Tibial nerve (tissue), 4 donors: ENCODE measurements at regions not wholly inside any gene's neighbourhood (a gene's known extent, or its start where the extent isn't known, plus 50 kb on each side); places are given as distances from the start of the nearest gene placed in this dataset.

Source experiments
- DNase-seq, 2 donors: peaks; one replicate each; pipeline ENCODE4 v3.0.0-alpha.2; 2019; ENCODE audit warnings: low spot score in 2 of 2
- H3K27ac ChIP-seq, 4 donors: fragments of 200-600 bp; sonication (generic) in 3 of 4; one replicate each; pipeline ENCODE4 v1.5.1; 2017 to 2019; ENCODE audit warnings: mild to moderate bottlenecking in 1 of 4
- H3K27me3 ChIP-seq, 2 donors: fragments of 200-600 bp; sonication (generic) in 1 of 2; one replicate each; pipeline versions ENCODE4 v1.5.1 to v1.6.0; 2017 to 2019
- H3K36me3 ChIP-seq, 3 donors: fragments of 200-600 bp; sonication (generic); one replicate each; pipeline ENCODE4 v1.5.1; 2018 to 2019
- H3K4me1 ChIP-seq, 4 donors: fragments of 200-600 bp; sonication (generic) in 3 of 4; one replicate each; pipeline ENCODE4 v1.5.1; 2017 to 2019
- H3K4me3 ChIP-seq, 4 donors: fragments of 200-600 bp; sonication (generic) in 3 of 4; one replicate each; pipeline ENCODE4 v1.5.1; 2017 to 2019; ENCODE audit warnings: mild to moderate bottlenecking in 1 of 4, moderate library complexity in 1 of 4
- H3K9me3 ChIP-seq, 4 donors: fragments of 200-600 bp; sonication (generic) in 3 of 4; one replicate each; pipeline ENCODE4 v1.5.1; 2017 to 2019
- EP300 ChIP-seq, 2 donors: sonication (generic); formaldehyde crosslinking; IDR thresholded peaks; one replicate each; pipeline ENCODE4 v1.6.1; 2017; ENCODE audit warnings: antibody characterized with exemption in 2 of 2, mild to moderate bottlenecking in 1 of 2
- POLR2A ChIP-seq, 2 donors: fragments of 450-650 bp; IDR thresholded peaks; one replicate each; pipeline ENCODE4 v1.6.1; 2017; ENCODE audit warnings: antibody characterized with exemption in 2 of 2, mild to moderate bottlenecking in 2 of 2, moderate library complexity in 2 of 2
- WGBS, 2 donors: methylation state at CpG; one replicate each; pipeline ENCODE4 v1.1.5; 2018; 5-methylcytosine and 5-hydroxymethylcytosine counted together
- TF ChIP-seq, protein P1 (sequence below), 5 experiments: fragments of 200-600 bp in 3 of 5; fragments of 450-650 bp in 2 of 5; sonication (generic) in 3 of 5; IDR thresholded peaks; one replicate each; pipeline ENCODE4 v1.5.1; 2016 to 2019; ENCODE audit warnings: antibody characterized with exemption in 5 of 5, mild to moderate bottlenecking in 3 of 5, moderate library complexity in 2 of 5

DNA sequence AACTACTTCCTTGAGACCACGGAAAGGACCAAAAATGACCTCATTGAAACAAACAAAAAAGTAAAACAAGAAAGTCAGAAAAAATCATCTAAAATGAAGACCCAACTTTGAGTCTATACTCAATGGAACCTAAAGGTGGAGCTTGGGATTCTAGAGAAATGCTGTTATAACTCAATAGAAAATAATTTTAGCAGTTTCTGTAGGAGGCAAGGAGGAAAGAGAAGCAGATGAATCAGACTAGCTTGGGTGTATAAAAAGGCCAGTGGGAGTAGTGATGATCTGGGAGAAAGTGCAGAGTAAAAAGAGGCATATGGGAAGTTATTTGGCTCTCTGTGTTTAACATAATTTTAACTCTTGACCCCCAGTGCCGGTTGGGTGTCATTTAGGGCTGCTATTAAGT is 94.4 kb downstream of the TMCO5A start:
- no peaks in the 10 kb centered on the region for H3K4me1 ChIP-seq
- DNase-seq = no peak
- WGBS, 2 donors = 21 to 34% methylated on average over 2 of the region's 2 CpGs
- H3K9me3 ChIP-seq = peaks cover 0 to 3% (median 0%) of the 10 kb centered on the region in 4 donors
- no peak overlapping the region for H3K4me3 ChIP-seq
- H3K27me3 ChIP-seq = no peaks in the 10 kb centered on the region
- no peak overlapping the region for H3K27ac ChIP-seq
- H3K36me3 ChIP-seq = no peaks in the 10 kb centered on the region
- TF ChIP-seq POLR2A (IDR thresholded peaks at IDR 0.05) (no peak), EP300 (IDR thresholded peaks at IDR 0.05) (no peak)
- TF ChIP-seq, protein P1, sequence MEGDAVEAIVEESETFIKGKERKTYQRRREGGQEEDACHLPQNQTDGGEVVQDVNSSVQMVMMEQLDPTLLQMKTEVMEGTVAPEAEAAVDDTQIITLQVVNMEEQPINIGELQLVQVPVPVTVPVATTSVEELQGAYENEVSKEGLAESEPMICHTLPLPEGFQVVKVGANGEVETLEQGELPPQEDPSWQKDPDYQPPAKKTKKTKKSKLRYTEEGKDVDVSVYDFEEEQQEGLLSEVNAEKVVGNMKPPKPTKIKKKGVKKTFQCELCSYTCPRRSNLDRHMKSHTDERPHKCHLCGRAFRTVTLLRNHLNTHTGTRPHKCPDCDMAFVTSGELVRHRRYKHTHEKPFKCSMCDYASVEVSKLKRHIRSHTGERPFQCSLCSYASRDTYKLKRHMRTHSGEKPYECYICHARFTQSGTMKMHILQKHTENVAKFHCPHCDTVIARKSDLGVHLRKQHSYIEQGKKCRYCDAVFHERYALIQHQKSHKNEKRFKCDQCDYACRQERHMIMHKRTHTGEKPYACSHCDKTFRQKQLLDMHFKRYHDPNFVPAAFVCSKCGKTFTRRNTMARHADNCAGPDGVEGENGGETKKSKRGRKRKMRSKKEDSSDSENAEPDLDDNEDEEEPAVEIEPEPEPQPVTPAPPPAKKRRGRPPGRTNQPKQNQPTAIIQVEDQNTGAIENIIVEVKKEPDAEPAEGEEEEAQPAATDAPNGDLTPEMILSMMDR (IDR thresholded peaks at IDR 0.05) = no peak

DNA sequence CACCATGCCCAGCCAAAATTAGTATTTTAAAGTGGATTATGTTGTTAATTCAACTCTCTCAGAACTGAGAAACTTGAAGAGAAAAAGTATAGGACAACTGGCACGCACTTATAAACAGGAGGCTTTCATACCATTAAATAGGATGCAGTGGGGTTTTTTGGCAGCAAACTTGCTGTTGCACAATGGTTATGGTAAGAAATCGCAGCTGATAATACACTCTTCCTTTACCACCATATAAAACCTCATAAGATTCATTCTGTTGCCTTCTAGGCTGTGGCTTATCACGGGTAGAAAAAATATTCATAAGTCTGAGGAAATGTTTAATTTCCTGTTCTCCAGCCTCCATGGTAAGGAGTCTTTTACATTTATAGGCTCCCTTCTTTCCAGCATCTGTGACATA is 95.3 kb downstream of the TMCO5A start:
- no peak for DNase-seq
- H3K36me3 ChIP-seq = no peaks in the 10 kb centered on the region
- no peak overlapping the region for H3K4me3 ChIP-seq
- peaks cover 0 to 3% (median 0%) of the 10 kb centered on the region in 4 donors for H3K9me3 ChIP-seq
- H3K27me3 ChIP-seq = no peaks in the 10 kb centered on the region
- no peak for TF ChIP-seq EP300 (IDR thresholded peaks at IDR 0.05)
- TF ChIP-seq, protein P1 (IDR thresholded peaks at IDR 0.05) = no peak
- no peak for TF ChIP-seq POLR2A (IDR thresholded peaks at IDR 0.05)
- 68% methylated on average over 3 of the region's 3 CpGs for WGBS, 2 donors
- no peak overlapping the region for H3K27ac ChIP-seq
- no peaks in the 10 kb centered on the region for H3K4me1 ChIP-seq

DNA sequence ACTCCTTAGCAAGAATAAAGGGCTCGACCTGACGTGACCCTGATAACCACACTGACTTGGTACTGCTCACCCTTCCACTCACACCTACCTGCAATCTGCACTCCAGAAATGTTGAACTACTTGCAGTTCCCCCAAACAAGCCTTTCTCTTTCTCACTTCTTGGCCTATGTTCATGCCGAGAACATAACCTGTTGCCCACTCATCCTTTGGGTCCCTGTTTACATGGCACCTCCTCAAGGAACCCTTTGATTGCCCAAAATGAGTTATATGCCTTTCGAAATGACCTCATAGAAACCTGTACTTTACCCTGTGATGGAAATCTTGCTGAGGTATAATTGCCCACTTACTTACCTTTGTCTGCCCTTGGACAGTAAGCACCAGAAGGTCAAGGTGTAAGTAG is 96.2 kb downstream of the TMCO5A start:
- H3K27me3 ChIP-seq = no peaks in the 10 kb centered on the region
- 94% methylated on average over 4 of the region's 4 CpGs for WGBS, 2 donors
- DNase-seq = no peak
- TF ChIP-seq POLR2A (IDR thresholded peaks at IDR 0.05) (no peak), EP300 (IDR thresholded peaks at IDR 0.05) (no peak)
- TF ChIP-seq, protein P1 (IDR thresholded peaks at IDR 0.05) = no peak
- no peak overlapping the region for H3K27ac ChIP-seq
- H3K9me3 ChIP-seq = peaks cover 0 to 3% (median 0%) of the 10 kb centered on the region in 4 donors
- H3K4me1 ChIP-seq = no peaks in the 10 kb centered on the region
- no peak overlapping the region for H3K4me3 ChIP-seq
- no peaks in the 10 kb centered on the region for H3K36me3 ChIP-seq

DNA sequence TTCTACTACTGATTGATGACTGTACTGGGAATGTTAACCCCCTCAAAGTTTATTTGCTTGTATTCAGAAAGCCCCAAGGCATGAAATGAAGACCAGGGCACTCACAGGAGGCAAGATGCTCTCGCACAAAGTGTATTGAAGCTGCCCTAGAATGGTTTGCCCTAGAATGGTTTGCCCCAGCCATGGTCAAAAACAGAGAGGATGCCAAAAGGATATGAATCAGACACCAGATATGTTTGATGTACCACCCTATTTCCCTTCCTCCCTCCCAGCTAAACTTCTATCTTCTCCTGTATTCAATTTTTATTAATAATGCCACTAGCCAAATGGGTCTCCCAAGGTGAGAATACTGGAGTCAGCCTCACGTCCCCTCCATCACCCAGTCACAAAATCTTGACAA is 101.3 kb downstream of the TMCO5A start:
- DNase-seq = no peak
- TF ChIP-seq POLR2A (IDR thresholded peaks at IDR 0.05) = no peak
- TF ChIP-seq, protein P1 (IDR thresholded peaks at IDR 0.05) = no peak
- TF ChIP-seq EP300 (IDR thresholded peaks at IDR 0.05) = no peak
- H3K4me3 ChIP-seq = no peak overlapping the region
- H3K27me3 ChIP-seq = no peaks in the 10 kb centered on the region
- no peaks in the 10 kb centered on the region for H3K4me1 ChIP-seq
- H3K36me3 ChIP-seq = no peaks in the 10 kb centered on the region
- no peak overlapping the region for H3K27ac ChIP-seq
- 81 to 95% methylated on average over 2 of the region's 2 CpGs for WGBS, 2 donors
- no peaks in the 10 kb centered on the region for H3K9me3 ChIP-seq

DNA sequence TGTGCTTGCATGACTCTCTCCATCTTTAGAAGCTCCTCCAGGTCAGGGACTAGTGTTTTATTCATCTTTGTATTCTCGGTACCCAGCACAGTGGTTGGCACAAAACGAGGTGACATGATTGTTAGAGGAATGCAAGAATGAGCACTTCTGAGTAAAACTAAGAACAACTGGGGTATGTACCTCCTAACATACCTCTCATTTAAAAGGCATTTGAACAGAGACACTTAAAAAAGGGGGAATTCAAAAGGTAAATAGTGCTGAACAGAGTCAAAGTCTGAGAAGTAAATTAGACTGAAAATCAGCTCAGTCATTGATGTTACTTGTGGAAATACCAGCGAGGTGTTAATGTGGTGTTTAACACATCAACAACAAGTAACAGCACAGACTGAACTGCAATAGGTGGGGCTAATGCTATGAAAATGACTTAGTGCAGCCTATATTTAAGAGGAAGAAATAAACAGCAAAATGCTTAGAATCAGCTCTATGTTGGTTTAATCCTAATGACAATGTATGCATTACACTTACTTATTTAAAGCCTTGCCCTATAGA is 102.4 kb downstream of the TMCO5A start:
- 60 to 65% methylated on average over 3 of the region's 3 CpGs for WGBS, 2 donors
- no peaks in the 10 kb centered on the region for H3K27me3 ChIP-seq
- TF ChIP-seq POLR2A (IDR thresholded peaks at IDR 0.05) (no peak), EP300 (IDR thresholded peaks at IDR 0.05) (no peak)
- H3K4me3 ChIP-seq = no peak overlapping the region
- H3K36me3 ChIP-seq = no peaks in the 10 kb centered on the region
- no peak overlapping the region for H3K27ac ChIP-seq
- H3K4me1 ChIP-seq = no peaks in the 10 kb centered on the region
- H3K9me3 ChIP-seq = no peaks in the 10 kb centered on the region
- DNase-seq = no peak
